PC-3 (cell line): ENCODE measurements at regions not wholly inside any gene's neighbourhood (a gene's known extent, or its start where the extent isn't known, plus 50 kb on each side); places are given as distances from the start of the nearest gene placed in this dataset.

ENCODE experiments used
- ATAC-seq: fragments of 200-7000 bp; cut with Tn5 transposase; 2 replicates; pipeline ENCODE4 v1.9.1; 2020; ENCODE audit warnings: mild to moderate bottlenecking, moderate library complexity
- BruUV-seq: library from RNA; stranded (reverse); fragments of 400-500 nt; replicated peaks from 2 replicates; lab custom pipeline; 2021; lab: Mats Ljungman, UMichigan
- CTCF ChIA-PET: fragments of 300-600 bp; sonication (Branson Sonifier 250); formaldehyde crosslinking; loops from one replicate; lab custom pipeline; 2022; ENCODE audit warnings: antibody characterized with exemption; lab: Charles Lee
- POLR2A ChIA-PET: fragments of 300-600 bp; sonication (Branson Sonifier 250); formaldehyde crosslinking; loops from one replicate; lab custom pipeline; 2022; ENCODE audit warnings: antibody characterized with exemption; ENCODE audit not compliant: unreplicated experiment; lab: Charles Lee
- DNase-seq: peaks from one replicate; pipeline ENCODE4 v3.0.0-alpha.2; 2015
- H2AFZ ChIP-seq: fragments of 300-600 bp; sonication (generic); 2 replicates; pipeline ENCODE4 v1.6.0; 2016; ENCODE audit warnings: antibody characterized with exemption, low read length
- H3F3A ChIP-seq: fragments of 300-600 bp; sonication (generic); one replicate; pipeline ENCODE4 v1.6.0; 2017; ENCODE audit warnings: antibody characterized with exemption, low read length, control low read depth, mild to moderate bottlenecking; ENCODE audit not compliant: unreplicated experiment
- H3K27ac ChIP-seq: fragments of 300-600 bp; sonication (generic); 2 replicates; pipeline ENCODE4 v1.5.1; 2016; ENCODE audit warnings: mild to moderate bottlenecking, low read length
- H3K27me3 ChIP-seq: fragments of 300-600 bp; sonication (generic); 2 replicates; pipeline ENCODE4 v1.6.1; 2016; ENCODE audit warnings: low read length, mixed read lengths
- H3K36me3 ChIP-seq: fragments of 300-600 bp; sonication (generic); 2 replicates; pipeline ENCODE4 v1.6.1; 2016; ENCODE audit warnings: low read depth, mixed run types, low read length, mixed read lengths
- H3K4me1 ChIP-seq: fragments of 300-600 bp; sonication (generic); 2 replicates; pipeline ENCODE4 v1.5.1; 2016; ENCODE audit warnings: low read length; ENCODE audit not compliant: insufficient read depth
- H3K4me2 ChIP-seq: fragments of 300-600 bp; sonication (generic); 2 replicates; pipeline ENCODE4 v1.6.0; 2016; ENCODE audit warnings: low read length
- H3K4me3 ChIP-seq: fragments of 300-600 bp; sonication (generic); 2 replicates; pipeline ENCODE4 v1.5.1; 2016; ENCODE audit warnings: mild to moderate bottlenecking, low read length, mixed read lengths
- H3K79me2 ChIP-seq: fragments of 300-600 bp; sonication (generic); 2 replicates; pipeline ENCODE4 v1.6.1; 2017; ENCODE audit warnings: low read length, mixed read lengths
- H3K9ac ChIP-seq: fragments of 300-600 bp; sonication (generic); 2 replicates; pipeline ENCODE4 v1.6.0; 2016; ENCODE audit warnings: mild to moderate bottlenecking, low read length
- H3K9me2 ChIP-seq: fragments of 300-600 bp; sonication (generic); replicated peaks from 2 replicates; pipeline ENCODE4 v1.6.1; 2016; ENCODE audit warnings: mixed run types, low read length, mixed read lengths
- H3K9me3 ChIP-seq: fragments of 300-600 bp; sonication (generic); 2 replicates; pipeline ENCODE4 v1.6.1; 2016; ENCODE audit warnings: low read length, mixed read lengths
- H4K20me1 ChIP-seq: fragments of 300-600 bp; sonication (generic); 2 replicates; pipeline ENCODE4 v1.6.1; 2016; ENCODE audit warnings: low read length, mixed read lengths
- EZH2 ChIP-seq: fragments of 300-600 bp; sonication (generic); IDR thresholded peaks from one replicate; pipeline ENCODE4 v1.6.1; 2017; ENCODE audit warnings: antibody characterized with exemption, mild to moderate bottlenecking, low read length; ENCODE audit not compliant: unreplicated experiment
- EZH2phosphoT487 ChIP-seq: fragments of 300-600 bp; sonication (generic); IDR thresholded peaks from 2 replicates; pipeline ENCODE4 v1.6.1; 2018; ENCODE audit warnings: mild to moderate bottlenecking, antibody characterized with exemption, low read length, borderline replicate concordance
- intact Hi-C: fragments of 100-400 bp; cut with micrococcal nuclease; formaldehyde crosslinking; loops from 2 replicates; pipeline ENCODE4 v1.9.0; 2023
- TF ChIP-seq, protein P1 (sequence below): fragments of 300-600 bp; sonication (generic); conservative IDR thresholded peaks from 2 replicates; pipeline ENCODE4 v1.5.1; 2017; ENCODE audit warnings: antibody characterized with exemption, low read depth, mild to moderate bottlenecking, low read length

DNA sequence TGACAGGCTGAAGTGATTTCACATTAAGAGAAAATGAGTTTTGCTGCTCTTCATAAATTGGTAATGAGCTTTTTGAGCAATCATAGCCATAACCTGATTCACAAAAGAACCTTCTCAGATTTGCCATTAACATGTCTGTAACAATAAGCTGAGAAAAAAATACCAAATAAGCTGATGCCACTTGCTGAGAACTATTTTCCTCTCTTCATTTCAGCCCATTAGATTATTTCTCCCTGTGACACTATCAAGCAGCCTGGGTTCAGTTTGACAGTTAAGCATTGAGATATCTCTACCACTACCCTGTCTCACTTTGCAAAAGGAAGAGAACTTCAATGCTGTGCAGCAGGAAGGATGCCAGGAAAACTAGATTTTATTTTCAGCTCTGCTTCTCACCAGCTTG is 673.9 kb downstream of the TRIB2 start:
- CTCF ChIA-PET = no interaction called here
- intact Hi-C loops = no loop called here

DNA sequence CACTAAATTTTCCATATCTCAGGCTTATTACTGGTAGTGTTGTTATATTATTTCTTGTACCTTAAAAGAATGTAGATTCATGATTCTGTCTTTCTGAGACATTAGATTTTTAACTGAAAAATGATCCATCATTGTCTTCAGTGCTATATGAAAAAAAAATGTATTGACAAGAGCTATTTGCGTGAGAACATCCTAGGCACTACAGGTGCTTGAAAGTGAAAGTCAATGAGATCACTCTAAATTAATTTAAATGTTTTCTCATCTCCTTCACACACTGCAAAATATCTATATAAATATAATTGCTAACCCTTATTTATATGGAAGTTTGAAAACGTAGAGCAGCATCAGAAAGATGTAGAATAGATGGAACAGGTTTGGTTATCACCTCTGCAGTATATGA is 684.6 kb downstream of the TRIB2 start:
- no peak for ATAC-seq
- intact Hi-C loops = no loop called here

More for the DNA sequence above, 673.9 kb downstream of the TRIB2 start:
- no TSS peak for BruUV-seq
- Histone ChIP-seq H3K27ac (no peak overlapping the region), H4K20me1 (no peaks in the 10 kb centered on the region), H3F3A (no peaks in the 10 kb centered on the region), H3K36me3 (no peaks in the 10 kb centered on the region), H3K27me3 (0 out of 2 replicates have a peak, but pooled peaks cover 3% of the 10 kb centered on the region), H3K4me1 (no peaks in the 10 kb centered on the region), H2AFZ (no peak overlapping the region), H3K4me2 (no peak overlapping the region), H3K9me3 (no peaks in the 10 kb centered on the region), H3K79me2 (no peaks in the 10 kb centered on the region), H3K4me3 (no peak overlapping the region), H3K9ac (no peak overlapping the region), H3K9me2 (no peaks in the 10 kb centered on the region)
- no peak for DNase-seq
- ATAC-seq = no peak
- POLR2A ChIA-PET = no interaction called here
- TF ChIP-seq, protein P1, sequence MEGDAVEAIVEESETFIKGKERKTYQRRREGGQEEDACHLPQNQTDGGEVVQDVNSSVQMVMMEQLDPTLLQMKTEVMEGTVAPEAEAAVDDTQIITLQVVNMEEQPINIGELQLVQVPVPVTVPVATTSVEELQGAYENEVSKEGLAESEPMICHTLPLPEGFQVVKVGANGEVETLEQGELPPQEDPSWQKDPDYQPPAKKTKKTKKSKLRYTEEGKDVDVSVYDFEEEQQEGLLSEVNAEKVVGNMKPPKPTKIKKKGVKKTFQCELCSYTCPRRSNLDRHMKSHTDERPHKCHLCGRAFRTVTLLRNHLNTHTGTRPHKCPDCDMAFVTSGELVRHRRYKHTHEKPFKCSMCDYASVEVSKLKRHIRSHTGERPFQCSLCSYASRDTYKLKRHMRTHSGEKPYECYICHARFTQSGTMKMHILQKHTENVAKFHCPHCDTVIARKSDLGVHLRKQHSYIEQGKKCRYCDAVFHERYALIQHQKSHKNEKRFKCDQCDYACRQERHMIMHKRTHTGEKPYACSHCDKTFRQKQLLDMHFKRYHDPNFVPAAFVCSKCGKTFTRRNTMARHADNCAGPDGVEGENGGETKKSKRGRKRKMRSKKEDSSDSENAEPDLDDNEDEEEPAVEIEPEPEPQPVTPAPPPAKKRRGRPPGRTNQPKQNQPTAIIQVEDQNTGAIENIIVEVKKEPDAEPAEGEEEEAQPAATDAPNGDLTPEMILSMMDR = no peak
- TF ChIP-seq EZH2 = no peak
- TF ChIP-seq EZH2phosphoT487 = no peak

DNA sequence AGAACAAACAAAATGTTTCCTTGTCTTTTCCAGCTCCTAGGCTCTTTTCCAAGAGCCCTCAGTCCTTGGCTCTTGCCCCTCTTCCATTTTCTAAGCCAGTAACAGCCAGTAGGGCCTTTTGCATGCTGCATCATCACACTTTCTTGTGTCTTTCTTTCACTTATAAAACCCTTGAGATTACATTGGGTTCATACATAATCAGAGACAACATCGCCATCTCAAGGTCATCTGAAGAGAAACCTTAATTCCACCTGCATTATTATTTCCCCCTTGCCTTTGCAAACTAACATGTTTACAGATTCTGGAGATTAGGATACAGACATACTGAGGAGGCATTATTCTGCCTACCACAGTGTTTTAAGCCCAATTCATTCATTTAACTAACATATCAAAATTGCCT is 697.3 kb downstream of the TRIB2 start:
- POLR2A ChIA-PET = no interaction called here
- intact Hi-C loops = loop anchor here (2.0 kb wide), 2 partner anchors 211 to 219 kb away; no protein-coding TSS in a partner anchor
- no TSS peak for BruUV-seq
- TF ChIP-seq EZH2 (no peak), EZH2phosphoT487 (no peak)
- TF ChIP-seq, protein P1 = no peak
- CTCF ChIA-PET = no interaction called here
- Histone ChIP-seq H3K9me3 (no peaks in the 10 kb centered on the region), H3K4me3 (no peak overlapping the region), H3F3A (no peaks in the 10 kb centered on the region), H3K27ac (no peak overlapping the region), H4K20me1 (no peaks in the 10 kb centered on the region), H3K4me1 (no peaks in the 10 kb centered on the region), H3K4me2 (no peak overlapping the region), H3K9ac (no peak overlapping the region), H3K27me3 (no peaks in the 10 kb centered on the region), H2AFZ (no peak overlapping the region), H3K79me2 (no peaks in the 10 kb centered on the region), H3K36me3 (no peaks in the 10 kb centered on the region), H3K9me2 (no peaks in the 10 kb centered on the region)
- ATAC-seq (no peak), DNase-seq (no peak)

More for the DNA sequence above, 684.6 kb downstream of the TRIB2 start:
- Histone ChIP-seq H3K27ac (no peak overlapping the region), H3K9me3 (no peaks in the 10 kb centered on the region), H3F3A (no peaks in the 10 kb centered on the region), H3K4me2 (no peak overlapping the region), H3K4me3 (no peak overlapping the region), H3K9me2 (no peaks in the 10 kb centered on the region), H3K36me3 (no peaks in the 10 kb centered on the region), H2AFZ (no peak overlapping the region), H3K79me2 (no peaks in the 10 kb centered on the region), H4K20me1 (no peaks in the 10 kb centered on the region), H3K9ac (no peak overlapping the region), H3K27me3 (no peaks in the 10 kb centered on the region), H3K4me1 (no peaks in the 10 kb centered on the region)
- TF ChIP-seq EZH2phosphoT487 = no peak
- no peak for TF ChIP-seq EZH2
- TF ChIP-seq, protein P1 = no peak
- ChIA-PET POLR2A (no interaction called here), CTCF (no interaction called here)
- no TSS peak for BruUV-seq
- DNase-seq = no peak
